GM23338 (cell line): ENCODE measurements at regions not wholly inside any gene's neighbourhood (a gene's known extent, or its start where the extent isn't known, plus 50 kb on each side); places are given as distances from the start of the nearest gene placed in this dataset.

Experiments used
- ATAC-seq: fragments of 200-7000 bp; cut with Tn5 transposase; 3 replicates; pipeline ENCODE4 v1.9.1; 2020
- DNase-seq: peaks from one replicate; pipeline ENCODE4 v3.0.0-alpha.2; 2015; ENCODE audit warnings: low spot score
- H2AFZ ChIP-seq: fragments of 200-600 bp; sonication (generic); 2 replicates; pipeline ENCODE4 v1.8.0; 2016; ENCODE audit warnings: antibody characterized with exemption, mild to moderate bottlenecking, moderate library complexity
- H3F3A ChIP-seq: fragments of 200-600 bp; sonication (generic); replicated peaks from 2 replicates; pipeline ENCODE4 v1.8.0; 2017; ENCODE audit warnings: antibody characterized with exemption, mixed run types, low read depth
- H3K27ac ChIP-seq: fragments of 200-600 bp; sonication (generic); 2 replicates; pipeline ENCODE4 v1.6.1; 2016; ENCODE audit warnings: low read depth
- H3K27me3 ChIP-seq: fragments of 200-600 bp; sonication (generic); 2 replicates; pipeline ENCODE4 v1.8.0; 2016; ENCODE audit warnings: mild to moderate bottlenecking, mixed run types, moderate library complexity; ENCODE audit not compliant: insufficient read depth
- H3K36me3 ChIP-seq: fragments of 200-600 bp; sonication (generic); 2 replicates; pipeline ENCODE4 v1.8.0; 2016; ENCODE audit warnings: mild to moderate bottlenecking; ENCODE audit not compliant: insufficient read depth
- H3K4me1 ChIP-seq: fragments of 200-600 bp; sonication (generic); 2 replicates; pipeline ENCODE4 v1.8.0; 2016; ENCODE audit warnings: mild to moderate bottlenecking, moderate library complexity; ENCODE audit not compliant: insufficient read depth
- H3K4me2 ChIP-seq: fragments of 200-600 bp; sonication (generic); 2 replicates; pipeline ENCODE4 v1.7.1; 2017; ENCODE audit warnings: mixed run types
- H3K4me3 ChIP-seq: fragments of 200-600 bp; sonication (generic); 2 replicates; pipeline ENCODE4 v1.6.1; 2016; ENCODE audit warnings: mixed run types
- H3K79me2 ChIP-seq: fragments of 200-600 bp; sonication (generic); replicated peaks from 2 replicates; pipeline ENCODE4 v1.8.0; 2017; ENCODE audit warnings: mild to moderate bottlenecking; ENCODE audit not compliant: insufficient read depth
- H3K9me2 ChIP-seq: fragments of 200-600 bp; sonication (generic); 2 replicates; pipeline ENCODE4 v1.8.0; 2017; ENCODE audit not compliant: insufficient read depth
- H4K20me1 ChIP-seq: fragments of 200-600 bp; sonication (generic); replicated peaks from 2 replicates; pipeline ENCODE4 v1.8.0; 2017; ENCODE audit warnings: mild to moderate bottlenecking; ENCODE audit not compliant: insufficient read depth
- H3K27ac Mint-ChIP-seq: 2 replicates; pipeline ENCODE4 v1.8.0; 2020; ENCODE audit warnings: inconsistent platforms, mild to moderate bottlenecking, moderate library complexity, mixed read lengths
- H3K27me3 Mint-ChIP-seq: 3 replicates; pipeline ENCODE4 v1.8.0; 2022; ENCODE audit warnings: low read depth, mild to moderate bottlenecking, moderate library complexity, mixed read lengths, inconsistent platforms; ENCODE audit not compliant: insufficient read depth, poor library complexity
- H3K36me3 Mint-ChIP-seq: 3 replicates; pipeline ENCODE4 v1.8.0; 2021; ENCODE audit warnings: low read depth, mild to moderate bottlenecking, inconsistent platforms, moderate library complexity, mixed read lengths
- H3K4me1 Mint-ChIP-seq: 3 replicates; pipeline ENCODE4 v1.8.0; 2020; ENCODE audit warnings: mild to moderate bottlenecking, inconsistent platforms, mixed read lengths
- H3K4me3 Mint-ChIP-seq: 3 replicates; pipeline ENCODE4 v1.8.0; 2021; ENCODE audit warnings: moderate library complexity, mild to moderate bottlenecking, inconsistent platforms, mixed read lengths
- H3K9me3 Mint-ChIP-seq: 3 replicates; pipeline ENCODE4 v1.8.0; 2020; ENCODE audit warnings: moderate library complexity, mild to moderate bottlenecking, inconsistent platforms, mixed read lengths
- CREB1 ChIP-seq: fragments of 250-450 bp; sonication (Bioruptor Pico); IDR thresholded peaks from 2 replicates; pipeline ENCODE4 v1.5.0; 2020; ENCODE audit warnings: low read depth, mild to moderate bottlenecking, moderate library complexity
- EZH2 ChIP-seq: fragments of 200-600 bp; sonication (generic); IDR thresholded peaks from one replicate; pipeline ENCODE4 v1.8.0; 2017; ENCODE audit warnings: antibody characterized with exemption, mild to moderate bottlenecking, low read depth; ENCODE audit not compliant: unreplicated experiment
- EZH2phosphoT487 ChIP-seq: fragments of 200-600 bp; sonication (generic); IDR thresholded peaks from one replicate; pipeline ENCODE4 v1.8.1; 2018; ENCODE audit warnings: antibody characterized with exemption; ENCODE audit not compliant: unreplicated experiment
- NANOG ChIP-seq: IDR thresholded peaks from 2 replicates; pipeline ENCODE4 v1.6.1; 2016; ENCODE audit warnings: antibody characterized with exemption, borderline replicate concordance
- STAT1 ChIP-seq: IDR thresholded peaks from one replicate; pipeline ENCODE4 v1.6.1; 2016; ENCODE audit warnings: antibody characterized with exemption; ENCODE audit not compliant: unreplicated experiment
- ZNF331 ChIP-seq: fragments of 250-450 bp; sonication (Bioruptor Pico); IDR thresholded peaks from 2 replicates; pipeline ENCODE4 v1.5.0; 2020; ENCODE audit warnings: low read depth, mild to moderate bottlenecking, moderate library complexity
- TF ChIP-seq, protein P1 (sequence below): IDR thresholded peaks from one replicate; pipeline ENCODE4 v1.6.1; 2018; ENCODE audit warnings: antibody characterized with exemption; ENCODE audit not compliant: unreplicated experiment
- TF ChIP-seq, protein P2 (sequence below): IDR thresholded peaks from 2 replicates; pipeline ENCODE4 v1.6.1; 2016; ENCODE audit warnings: antibody characterized with exemption
- TF ChIP-seq, protein P3 (sequence below): fragments of 250-450 bp; sonication (Bioruptor Pico); IDR thresholded peaks from 2 replicates; pipeline ENCODE4 v1.5.0; 2020; ENCODE audit warnings: mild to moderate bottlenecking, moderate library complexity

GRCh38 chr6:159436581-159436980, 256.5 kb downstream of the SOD2 start:
- TF ChIP-seq CREB1 (CRISPR knock-in tag) (no peak), EZH2phosphoT487 (no peak), EZH2 (no peak), ZNF331 (no peak)
- TF ChIP-seq, protein P1, sequence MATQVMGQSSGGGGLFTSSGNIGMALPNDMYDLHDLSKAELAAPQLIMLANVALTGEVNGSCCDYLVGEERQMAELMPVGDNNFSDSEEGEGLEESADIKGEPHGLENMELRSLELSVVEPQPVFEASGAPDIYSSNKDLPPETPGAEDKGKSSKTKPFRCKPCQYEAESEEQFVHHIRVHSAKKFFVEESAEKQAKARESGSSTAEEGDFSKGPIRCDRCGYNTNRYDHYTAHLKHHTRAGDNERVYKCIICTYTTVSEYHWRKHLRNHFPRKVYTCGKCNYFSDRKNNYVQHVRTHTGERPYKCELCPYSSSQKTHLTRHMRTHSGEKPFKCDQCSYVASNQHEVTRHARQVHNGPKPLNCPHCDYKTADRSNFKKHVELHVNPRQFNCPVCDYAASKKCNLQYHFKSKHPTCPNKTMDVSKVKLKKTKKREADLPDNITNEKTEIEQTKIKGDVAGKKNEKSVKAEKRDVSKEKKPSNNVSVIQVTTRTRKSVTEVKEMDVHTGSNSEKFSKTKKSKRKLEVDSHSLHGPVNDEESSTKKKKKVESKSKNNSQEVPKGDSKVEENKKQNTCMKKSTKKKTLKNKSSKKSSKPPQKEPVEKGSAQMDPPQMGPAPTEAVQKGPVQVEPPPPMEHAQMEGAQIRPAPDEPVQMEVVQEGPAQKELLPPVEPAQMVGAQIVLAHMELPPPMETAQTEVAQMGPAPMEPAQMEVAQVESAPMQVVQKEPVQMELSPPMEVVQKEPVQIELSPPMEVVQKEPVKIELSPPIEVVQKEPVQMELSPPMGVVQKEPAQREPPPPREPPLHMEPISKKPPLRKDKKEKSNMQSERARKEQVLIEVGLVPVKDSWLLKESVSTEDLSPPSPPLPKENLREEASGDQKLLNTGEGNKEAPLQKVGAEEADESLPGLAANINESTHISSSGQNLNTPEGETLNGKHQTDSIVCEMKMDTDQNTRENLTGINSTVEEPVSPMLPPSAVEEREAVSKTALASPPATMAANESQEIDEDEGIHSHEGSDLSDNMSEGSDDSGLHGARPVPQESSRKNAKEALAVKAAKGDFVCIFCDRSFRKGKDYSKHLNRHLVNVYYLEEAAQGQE, result no peak

DNA sequence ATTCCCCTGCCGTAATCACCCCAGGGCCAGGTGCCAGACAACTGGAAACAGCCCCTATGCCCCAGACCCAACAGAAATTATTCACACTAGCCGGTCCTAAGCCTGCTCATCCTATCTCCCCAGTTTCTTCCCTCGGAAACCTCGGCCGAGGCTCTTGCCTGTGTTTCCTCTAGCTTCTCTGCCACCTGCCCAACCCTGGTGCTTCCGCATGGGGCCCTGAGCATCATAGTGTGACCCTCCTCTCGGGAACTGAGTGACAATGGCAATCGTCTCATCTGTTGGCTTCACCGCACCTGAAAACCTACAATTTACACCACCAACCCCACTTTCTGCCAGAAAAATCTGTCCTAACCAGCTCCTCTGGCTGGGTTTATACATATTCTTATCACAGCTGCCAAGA, 257.3 kb downstream of the SOD2 start:
- DNase-seq (no peak), ATAC-seq (no peak)
- Mint-ChIP-seq H3K36me3 (peaks cover 7% of the 10 kb centered on the region; the same call in 2 of the 3 replicates), H3K27ac (no peak overlapping the region), H3K4me1 (0 out of 3 replicates have a peak, but pooled peaks cover 3% of the 10 kb centered on the region), H3K9me3 (peaks cover 16% of the 10 kb centered on the region), H3K27me3 (peaks cover 5% of the 10 kb centered on the region), H3K4me3 (no peak overlapping the region)
- Histone ChIP-seq H3K27me3 (no peaks in the 10 kb centered on the region), H3K79me2 (no peaks in the 10 kb centered on the region), H3K36me3 (no peaks in the 10 kb centered on the region), H3K27ac (no peak overlapping the region), H3K4me1 (no peaks in the 10 kb centered on the region), H4K20me1 (no peaks in the 10 kb centered on the region), H3F3A (no peaks in the 10 kb centered on the region), H3K4me3 (no peak overlapping the region), H3K9me2 (peaks cover 9% of the 10 kb centered on the region; the same call in 1 of the 2 replicates), H3K4me2 (no peak overlapping the region), H2AFZ (no peak overlapping the region)
- TF ChIP-seq NANOG, result no peak
- TF ChIP-seq, protein P2, sequence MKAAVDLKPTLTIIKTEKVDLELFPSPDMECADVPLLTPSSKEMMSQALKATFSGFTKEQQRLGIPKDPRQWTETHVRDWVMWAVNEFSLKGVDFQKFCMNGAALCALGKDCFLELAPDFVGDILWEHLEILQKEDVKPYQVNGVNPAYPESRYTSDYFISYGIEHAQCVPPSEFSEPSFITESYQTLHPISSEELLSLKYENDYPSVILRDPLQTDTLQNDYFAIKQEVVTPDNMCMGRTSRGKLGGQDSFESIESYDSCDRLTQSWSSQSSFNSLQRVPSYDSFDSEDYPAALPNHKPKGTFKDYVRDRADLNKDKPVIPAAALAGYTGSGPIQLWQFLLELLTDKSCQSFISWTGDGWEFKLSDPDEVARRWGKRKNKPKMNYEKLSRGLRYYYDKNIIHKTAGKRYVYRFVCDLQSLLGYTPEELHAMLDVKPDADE, result no peak
- no peak for TF ChIP-seq EZH2
- no peak for TF ChIP-seq CREB1 (CRISPR knock-in tag)
- TF ChIP-seq STAT1, result no peak
- TF ChIP-seq, protein P3, sequence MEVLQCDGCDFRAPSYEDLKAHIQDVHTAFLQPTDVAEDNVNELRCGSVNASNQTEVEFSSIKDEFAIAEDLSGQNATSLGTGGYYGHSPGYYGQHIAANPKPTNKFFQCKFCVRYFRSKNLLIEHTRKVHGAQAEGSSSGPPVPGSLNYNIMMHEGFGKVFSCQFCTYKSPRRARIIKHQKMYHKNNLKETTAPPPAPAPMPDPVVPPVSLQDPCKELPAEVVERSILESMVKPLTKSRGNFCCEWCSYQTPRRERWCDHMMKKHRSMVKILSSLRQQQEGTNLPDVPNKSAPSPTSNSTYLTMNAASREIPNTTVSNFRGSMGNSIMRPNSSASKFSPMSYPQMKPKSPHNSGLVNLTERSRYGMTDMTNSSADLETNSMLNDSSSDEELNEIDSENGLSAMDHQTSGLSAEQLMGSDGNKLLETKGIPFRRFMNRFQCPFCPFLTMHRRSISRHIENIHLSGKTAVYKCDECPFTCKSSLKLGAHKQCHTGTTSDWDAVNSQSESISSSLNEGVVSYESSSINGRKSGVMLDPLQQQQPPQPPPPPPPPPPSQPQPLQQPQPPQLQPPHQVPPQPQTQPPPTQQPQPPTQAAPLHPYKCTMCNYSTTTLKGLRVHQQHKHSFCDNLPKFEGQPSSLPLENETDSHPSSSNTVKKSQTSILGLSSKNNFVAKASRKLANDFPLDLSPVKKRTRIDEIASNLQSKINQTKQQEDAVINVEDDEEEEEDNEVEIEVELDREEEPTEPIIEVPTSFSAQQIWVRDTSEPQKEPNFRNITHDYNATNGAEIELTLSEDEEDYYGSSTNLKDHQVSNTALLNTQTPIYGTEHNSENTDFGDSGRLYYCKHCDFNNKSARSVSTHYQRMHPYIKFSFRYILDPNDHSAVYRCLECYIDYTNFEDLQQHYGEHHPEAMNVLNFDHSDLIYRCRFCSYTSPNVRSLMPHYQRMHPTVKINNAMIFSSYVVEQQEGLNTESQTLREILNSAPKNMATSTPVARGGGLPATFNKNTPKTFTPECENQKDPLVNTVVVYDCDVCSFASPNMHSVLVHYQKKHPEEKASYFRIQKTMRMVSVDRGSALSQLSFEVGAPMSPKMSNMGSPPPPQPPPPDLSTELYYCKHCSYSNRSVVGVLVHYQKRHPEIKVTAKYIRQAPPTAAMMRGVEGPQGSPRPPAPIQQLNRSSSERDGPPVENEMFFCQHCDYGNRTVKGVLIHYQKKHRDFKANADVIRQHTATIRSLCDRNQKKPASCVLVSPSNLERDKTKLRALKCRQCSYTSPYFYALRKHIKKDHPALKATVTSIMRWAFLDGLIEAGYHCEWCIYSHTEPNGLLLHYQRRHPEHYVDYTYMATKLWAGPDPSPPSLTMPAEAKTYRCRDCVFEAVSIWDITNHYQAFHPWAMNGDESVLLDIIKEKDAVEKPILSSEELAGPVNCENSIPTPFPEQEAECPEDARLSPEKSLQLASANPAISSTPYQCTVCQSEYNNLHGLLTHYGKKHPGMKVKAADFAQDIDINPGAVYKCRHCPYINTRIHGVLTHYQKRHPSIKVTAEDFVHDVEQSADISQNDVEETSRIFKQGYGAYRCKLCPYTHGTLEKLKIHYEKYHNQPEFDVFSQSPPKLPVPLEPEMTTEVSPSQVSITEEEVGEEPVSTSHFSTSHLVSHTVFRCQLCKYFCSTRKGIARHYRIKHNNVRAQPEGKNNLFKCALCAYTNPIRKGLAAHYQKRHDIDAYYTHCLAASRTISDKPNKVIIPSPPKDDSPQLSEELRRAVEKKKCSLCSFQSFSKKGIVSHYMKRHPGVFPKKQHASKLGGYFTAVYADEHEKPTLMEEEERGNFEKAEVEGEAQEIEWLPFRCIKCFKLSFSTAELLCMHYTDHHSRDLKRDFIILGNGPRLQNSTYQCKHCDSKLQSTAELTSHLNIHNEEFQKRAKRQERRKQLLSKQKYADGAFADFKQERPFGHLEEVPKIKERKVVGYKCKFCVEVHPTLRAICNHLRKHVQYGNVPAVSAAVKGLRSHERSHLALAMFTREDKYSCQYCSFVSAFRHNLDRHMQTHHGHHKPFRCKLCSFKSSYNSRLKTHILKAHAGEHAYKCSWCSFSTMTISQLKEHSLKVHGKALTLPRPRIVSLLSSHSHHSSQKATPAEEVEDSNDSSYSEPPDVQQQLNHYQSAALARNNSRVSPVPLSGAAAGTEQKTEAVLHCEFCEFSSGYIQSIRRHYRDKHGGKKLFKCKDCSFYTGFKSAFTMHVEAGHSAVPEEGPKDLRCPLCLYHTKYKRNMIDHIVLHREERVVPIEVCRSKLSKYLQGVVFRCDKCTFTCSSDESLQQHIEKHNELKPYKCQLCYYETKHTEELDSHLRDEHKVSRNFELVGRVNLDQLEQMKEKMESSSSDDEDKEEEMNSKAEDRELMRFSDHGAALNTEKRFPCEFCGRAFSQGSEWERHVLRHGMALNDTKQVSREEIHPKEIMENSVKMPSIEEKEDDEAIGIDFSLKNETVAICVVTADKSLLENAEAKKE (CRISPR knock-in tag), result no peak

More at GRCh38 chr6:159436581-159436980, 256.5 kb downstream of the SOD2 start:
- no peak overlapping the region for H3K4me3 ChIP-seq
- H3K27me3 ChIP-seq, result no peaks in the 10 kb centered on the region
- no peaks in the 10 kb centered on the region for H3K4me1 ChIP-seq
- no peaks in the 10 kb centered on the region for H4K20me1 ChIP-seq
- H2AFZ ChIP-seq, result no peak overlapping the region
- no peaks in the 10 kb centered on the region for H3K79me2 ChIP-seq
- no peaks in the 10 kb centered on the region for H3K36me3 ChIP-seq
- DNase-seq, result no peak
- no peak overlapping the region for H3K4me3 Mint-ChIP-seq
- H3K9me3 Mint-ChIP-seq, result peaks cover 16% of the 10 kb centered on the region
- H3K27ac Mint-ChIP-seq, result no peak overlapping the region
- no peak overlapping the region for H3K27ac ChIP-seq
- H3K4me1 Mint-ChIP-seq, result 0 out of 3 replicates have a peak, but pooled peaks cover 3% of the 10 kb centered on the region
- H3F3A ChIP-seq, result no peaks in the 10 kb centered on the region
- peaks cover 7% of the 10 kb centered on the region; the same call in 2 of the 3 replicates for H3K36me3 Mint-ChIP-seq
- peaks cover 8% of the 10 kb centered on the region; the same call in 1 of the 2 replicates for H3K9me2 ChIP-seq
- no peak overlapping the region for H3K4me2 ChIP-seq
- ATAC-seq, result no peak
- peaks cover 5% of the 10 kb centered on the region for H3K27me3 Mint-ChIP-seq
